ENCODE measurements at regions not wholly inside any gene's neighbourhood (a gene's known extent, or its start where the extent isn't known, plus 50 kb on each side); places are given as distances from the start of the nearest gene placed in this dataset.
"Not testable (repeated sequence)": the region's sequence is repeated elsewhere in the genome, so short reads cannot be mapped to it uniquely, and the experiment has no call there.

DNA sequence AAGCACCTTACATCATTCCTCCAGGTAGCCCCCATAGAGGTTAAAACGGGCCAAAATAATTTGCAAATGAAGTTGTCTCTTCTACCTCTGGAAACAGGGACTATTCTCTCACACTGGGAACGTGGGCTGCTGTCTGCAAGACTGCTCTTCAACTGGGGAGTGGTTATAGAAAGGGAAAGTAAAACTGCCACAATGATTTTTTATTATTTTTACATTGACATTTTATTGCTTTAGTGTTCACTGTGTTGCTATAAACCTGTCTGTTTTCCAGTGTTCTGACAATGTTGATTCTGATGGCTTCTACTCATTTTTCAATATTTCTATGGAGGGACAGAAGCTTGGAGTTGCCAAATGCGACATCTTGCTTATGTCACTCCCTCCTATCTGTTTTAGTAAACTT is 115.1 kb upstream of the ANTXRL start:
- WGBS, 2 donors: 57 to 67% methylated on average over 3 of the region's 3 CpGs
- TF ChIP-seq EP300 (IDR thresholded peaks at IDR 0.05) (no peak), POLR2A (IDR thresholded peaks at IDR 0.05) (no peak)
- TF ChIP-seq, protein P1, sequence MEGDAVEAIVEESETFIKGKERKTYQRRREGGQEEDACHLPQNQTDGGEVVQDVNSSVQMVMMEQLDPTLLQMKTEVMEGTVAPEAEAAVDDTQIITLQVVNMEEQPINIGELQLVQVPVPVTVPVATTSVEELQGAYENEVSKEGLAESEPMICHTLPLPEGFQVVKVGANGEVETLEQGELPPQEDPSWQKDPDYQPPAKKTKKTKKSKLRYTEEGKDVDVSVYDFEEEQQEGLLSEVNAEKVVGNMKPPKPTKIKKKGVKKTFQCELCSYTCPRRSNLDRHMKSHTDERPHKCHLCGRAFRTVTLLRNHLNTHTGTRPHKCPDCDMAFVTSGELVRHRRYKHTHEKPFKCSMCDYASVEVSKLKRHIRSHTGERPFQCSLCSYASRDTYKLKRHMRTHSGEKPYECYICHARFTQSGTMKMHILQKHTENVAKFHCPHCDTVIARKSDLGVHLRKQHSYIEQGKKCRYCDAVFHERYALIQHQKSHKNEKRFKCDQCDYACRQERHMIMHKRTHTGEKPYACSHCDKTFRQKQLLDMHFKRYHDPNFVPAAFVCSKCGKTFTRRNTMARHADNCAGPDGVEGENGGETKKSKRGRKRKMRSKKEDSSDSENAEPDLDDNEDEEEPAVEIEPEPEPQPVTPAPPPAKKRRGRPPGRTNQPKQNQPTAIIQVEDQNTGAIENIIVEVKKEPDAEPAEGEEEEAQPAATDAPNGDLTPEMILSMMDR (IDR thresholded peaks at IDR 0.05): no peak
- H3K4me3 ChIP-seq: no peak overlapping the region
- no peaks in the 10 kb centered on the region for H3K36me3 ChIP-seq
- no peak for DNase-seq (ENCODE audit: low spot score in 2 of 2)
- no peaks in the 10 kb centered on the region for H3K4me1 ChIP-seq
- peaks cover 0 to 18% (median 2%) of the 10 kb centered on the region in 4 donors for H3K9me3 ChIP-seq
- H3K27ac ChIP-seq: no peak overlapping the region
- no peaks in the 10 kb centered on the region for H3K27me3 ChIP-seq

DNA sequence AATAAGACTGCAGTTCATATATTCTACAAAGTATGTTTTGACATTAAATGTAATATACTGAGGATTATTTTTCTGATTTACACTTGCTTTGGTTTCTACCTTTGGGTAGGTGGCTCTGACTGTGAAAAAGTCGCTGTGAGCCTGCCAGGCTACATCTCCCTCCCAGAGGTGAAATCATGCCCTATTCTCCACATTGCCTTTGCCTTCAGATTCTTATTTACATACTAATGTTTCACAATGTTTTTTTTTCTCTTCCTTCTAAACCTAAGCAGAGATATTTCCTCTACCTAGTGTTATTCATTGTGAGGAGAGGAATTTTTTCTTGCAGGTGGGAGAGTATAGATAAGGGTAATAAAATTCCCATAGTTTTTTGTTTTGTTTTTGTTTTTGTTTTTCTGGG is 111.5 kb upstream of the ANTXRL start:
- no peaks in the 10 kb centered on the region for H3K4me1 ChIP-seq
- H3K27ac ChIP-seq: no peak overlapping the region
- H3K36me3 ChIP-seq: no peaks in the 10 kb centered on the region
- H3K9me3 ChIP-seq: peaks cover 0 to 7% (median 0%) of the 10 kb centered on the region in 4 donors
- no peak overlapping the region for H3K4me3 ChIP-seq
- 54 to 56% methylated on average over 1 of the region's 1 CpG for WGBS, 2 donors
- no peak for DNase-seq (ENCODE audit: low spot score in 2 of 2)
- no peaks in the 10 kb centered on the region for H3K27me3 ChIP-seq
- TF ChIP-seq, protein P1 (IDR thresholded peaks at IDR 0.05): no peak
- TF ChIP-seq EP300 (IDR thresholded peaks at IDR 0.05) (no peak), POLR2A (IDR thresholded peaks at IDR 0.05) (no peak)

DNA sequence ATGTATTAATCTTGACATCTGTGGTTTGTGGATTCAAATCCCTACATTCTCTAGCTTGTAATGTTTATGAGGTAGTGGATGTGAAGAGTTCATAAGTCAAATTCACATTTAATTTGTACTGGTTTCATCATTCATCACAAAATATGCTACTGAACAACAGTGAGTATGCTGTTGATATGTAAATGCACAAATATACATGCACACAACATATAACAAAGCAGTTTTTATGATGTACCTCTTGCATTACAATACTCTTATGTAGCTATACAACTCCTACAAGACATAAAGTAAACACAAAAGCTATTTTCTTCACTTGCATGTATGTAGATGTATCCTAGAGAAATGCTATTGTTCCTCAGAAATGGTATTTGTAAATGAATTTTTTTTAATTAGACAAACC is 111.0 kb upstream of the ANTXRL start:
- TF ChIP-seq POLR2A (IDR thresholded peaks at IDR 0.05) (no peak), EP300 (IDR thresholded peaks at IDR 0.05) (no peak)
- TF ChIP-seq, protein P1 (IDR thresholded peaks at IDR 0.05): no peak
- H3K4me1 ChIP-seq: no peaks in the 10 kb centered on the region
- H3K36me3 ChIP-seq: no peaks in the 10 kb centered on the region
- peaks cover 0 to 1% (median 0%) of the 10 kb centered on the region in 4 donors for H3K9me3 ChIP-seq
- H3K4me3 ChIP-seq: no peak overlapping the region
- no peak for DNase-seq (ENCODE audit: low spot score in 2 of 2)
- no peak overlapping the region for H3K27ac ChIP-seq
- H3K27me3 ChIP-seq: no peaks in the 10 kb centered on the region

DNA sequence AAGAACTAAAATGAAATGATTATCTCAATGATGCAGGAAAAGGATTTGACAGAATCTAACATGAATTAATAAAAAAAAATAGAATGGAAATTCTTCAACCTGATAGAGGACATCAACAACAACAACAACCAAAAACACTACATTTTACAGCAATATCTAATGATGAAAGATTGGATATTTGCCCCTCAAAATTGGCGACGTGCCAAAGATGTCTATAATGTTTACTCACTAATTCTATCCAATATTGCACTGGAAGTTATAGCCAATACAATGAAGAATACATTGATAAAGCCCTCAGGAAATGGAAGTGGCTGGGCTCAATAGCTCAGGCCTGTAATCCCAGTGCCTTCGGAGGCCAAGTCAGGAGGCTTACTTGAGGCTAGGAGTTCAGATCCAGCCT is 99.4 kb upstream of the ANTXRL start:
- H3K36me3 ChIP-seq; H3K27ac ChIP-seq; H3K9me3 ChIP-seq; H3K27me3 ChIP-seq; H3K4me3 ChIP-seq; DNase-seq (ENCODE audit: low spot score in 2 of 2); H3K4me1 ChIP-seq: not testable (repeated sequence)
- 86 to 93% methylated on average over 3 of the region's 3 CpGs for WGBS, 2 donors

DNA sequence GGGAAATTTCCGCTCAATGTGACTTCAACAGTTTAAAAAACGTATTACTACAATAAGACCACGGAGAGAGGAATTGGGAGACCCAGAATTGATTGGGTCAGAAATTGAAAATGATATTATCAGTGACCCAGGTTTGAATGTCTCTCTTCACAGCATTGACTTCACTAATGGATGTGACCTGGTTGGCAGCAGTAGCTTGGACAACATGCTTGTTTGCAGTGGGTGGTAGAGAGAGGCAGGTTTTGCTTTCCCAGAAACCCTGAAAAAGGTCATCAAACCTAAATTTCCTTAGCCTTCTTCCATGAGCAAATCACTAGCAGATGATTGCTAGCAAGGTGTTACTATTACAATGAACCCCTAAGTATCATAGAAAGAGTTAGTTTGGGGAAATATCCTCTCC is 89.7 kb upstream of the ANTXRL start:
- no peaks in the 10 kb centered on the region for H3K4me1 ChIP-seq
- TF ChIP-seq EP300 (IDR thresholded peaks at IDR 0.05): no peak
- TF ChIP-seq, protein P1 (IDR thresholded peaks at IDR 0.05): no peak
- TF ChIP-seq POLR2A (IDR thresholded peaks at IDR 0.05): no peak
- DNase-seq (ENCODE audit: low spot score in 2 of 2): no peak
- H3K4me3 ChIP-seq: no peak overlapping the region
- no peak overlapping the region for H3K27ac ChIP-seq
- H3K27me3 ChIP-seq: no peaks in the 10 kb centered on the region
- WGBS, 2 donors: 79 to 80% methylated on average over 3 of the region's 3 CpGs
- H3K9me3 ChIP-seq: no peaks in the 10 kb centered on the region
- no peaks in the 10 kb centered on the region for H3K36me3 ChIP-seq

DNA sequence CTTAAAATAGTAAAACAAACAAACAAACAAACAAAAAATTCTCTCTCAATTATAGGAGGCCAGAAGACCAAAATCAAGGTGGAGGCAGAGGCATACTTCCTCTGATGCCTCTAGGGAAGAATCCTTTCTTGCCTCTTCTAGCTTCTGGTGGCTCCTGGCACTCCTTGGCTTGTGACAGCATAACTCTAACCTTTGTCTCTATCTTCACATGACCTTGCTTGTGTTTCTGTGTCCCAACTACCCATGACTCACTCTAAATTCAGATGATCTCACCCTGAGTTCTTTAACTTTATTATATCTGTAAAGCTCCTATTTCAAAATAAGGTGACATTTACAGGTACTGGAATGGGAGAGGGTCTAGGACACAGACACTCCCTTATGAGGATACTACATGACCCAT is 88.3 kb upstream of the ANTXRL start:
- Histone ChIP-seq H3K36me3 (no peaks in the 10 kb centered on the region), H3K27me3 (no peaks in the 10 kb centered on the region), H3K4me3 (no peak overlapping the region), H3K27ac (no peak overlapping the region), H3K9me3 (no peaks in the 10 kb centered on the region), H3K4me1 (no peaks in the 10 kb centered on the region)
- no peak for TF ChIP-seq POLR2A (IDR thresholded peaks at IDR 0.05)
- TF ChIP-seq EP300 (IDR thresholded peaks at IDR 0.05): no peak
- TF ChIP-seq, protein P1 (IDR thresholded peaks at IDR 0.05): no peak
- DNase-seq (ENCODE audit: low spot score in 2 of 2): no peak

DNA sequence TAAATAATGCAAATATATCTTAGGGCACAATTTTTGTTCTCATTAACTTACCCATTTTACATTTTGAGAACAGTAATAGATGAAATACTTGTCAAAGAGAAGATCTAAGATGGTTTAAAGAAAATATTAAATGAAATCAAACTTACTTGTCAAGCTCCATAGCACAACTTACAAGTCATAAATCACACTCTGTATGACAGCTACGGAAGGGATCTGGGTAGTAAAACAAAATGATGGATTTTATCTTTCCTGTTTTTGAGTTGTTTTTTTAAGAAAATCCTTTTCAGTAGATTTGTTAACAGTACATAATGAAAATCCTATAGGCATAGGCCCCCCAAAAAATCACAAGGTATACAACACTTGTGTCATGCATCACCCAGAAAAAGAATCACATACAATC is 84.4 kb upstream of the ANTXRL start:
- WGBS, 2 donors: 78 to 81% methylated on average over 1 of the region's 1 CpG
- not testable (repeated sequence) for H3K27ac ChIP-seq; H3K27me3 ChIP-seq; DNase-seq (ENCODE audit: low spot score in 2 of 2); H3K4me3 ChIP-seq; H3K9me3 ChIP-seq; H3K4me1 ChIP-seq; H3K36me3 ChIP-seq

DNA sequence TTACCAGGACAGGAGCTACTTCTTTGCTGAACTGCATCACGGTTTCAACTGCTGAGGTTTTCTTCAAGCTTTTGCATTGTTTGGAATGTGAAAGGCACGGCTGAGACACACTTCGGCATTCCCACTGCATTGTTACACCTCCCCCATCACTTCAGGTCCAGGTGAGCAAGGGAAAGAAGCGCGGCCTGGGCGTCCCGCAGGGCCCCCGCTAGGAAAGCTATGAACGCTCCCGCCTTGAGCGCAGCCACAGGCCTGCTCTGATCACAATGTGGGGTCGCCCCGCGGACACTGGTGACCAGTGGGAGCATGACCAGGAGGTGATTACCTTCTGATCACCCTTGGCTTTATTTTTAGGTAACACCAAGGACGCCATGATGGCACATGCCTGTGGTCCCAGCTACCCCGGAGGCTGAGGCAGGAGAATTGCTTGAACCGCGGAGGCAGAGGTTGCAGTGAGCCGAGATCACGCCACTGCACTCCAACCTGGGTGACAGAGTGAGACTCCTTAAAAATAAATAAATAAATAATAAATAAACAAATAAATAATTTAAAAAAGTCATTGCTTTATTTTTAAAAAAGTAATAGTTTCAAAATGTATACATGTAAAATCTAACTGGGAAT is 82.2 kb upstream of the ANTXRL start:
- H3K36me3 ChIP-seq; H3K27ac ChIP-seq; H3K27me3 ChIP-seq; H3K4me1 ChIP-seq; DNase-seq (ENCODE audit: low spot score in 2 of 2); H3K9me3 ChIP-seq; H3K4me3 ChIP-seq: not testable (repeated sequence)
- 91 to 95% methylated on average over 20 of the region's 20 CpGs for WGBS, 2 donors

Data from tibial nerve (tissue), 4 donors.